Stomach (tissue), 4 donors: ENCODE measurements at regions not wholly inside any gene's neighbourhood (a gene's known extent, or its start where the extent isn't known, plus 50 kb on each side); places are given as distances from the start of the nearest gene placed in this dataset.

ENCODE experiments used
- CTCF ChIP-seq, 7 experiments: fragments of 450-650 bp in 4 of 7; fragments of 200-600 bp in 3 of 7; sonication (generic) in 3 of 7; IDR thresholded peaks; one replicate each; pipeline ENCODE4 v1.5.1; 2016 to 2019; ENCODE audit warnings: antibody characterized with exemption in 7 of 7, control low read depth in 2 of 7, mild to moderate bottlenecking in 1 of 7
- EP300 ChIP-seq: sonication (generic); formaldehyde crosslinking; IDR thresholded peaks from one replicate; pipeline ENCODE4 v1.6.1; 2017; ENCODE audit warnings: antibody characterized with exemption
- POLR2A ChIP-seq, 4 donors: fragments of 450-650 bp; IDR thresholded peaks; one replicate each; pipeline ENCODE4 v1.6.1; 2016; ENCODE audit warnings: antibody characterized with exemption in 4 of 4, control low read depth in 2 of 4, mild to moderate bottlenecking in 1 of 4, moderate library complexity in 1 of 4
- POLR2AphosphoS5 ChIP-seq, 3 donors: sonication (generic); formaldehyde crosslinking; IDR thresholded peaks; one replicate each; pipeline ENCODE4 v1.6.1; 2016; ENCODE audit warnings: antibody characterized with exemption in 3 of 3

GRCh38 chr9:115606838-115607237 is 488.9 kb upstream of the TNC start:
- TF ChIP-seq POLR2AphosphoS5 (IDR thresholded peaks at IDR 0.05) = no peak
- no peak for TF ChIP-seq CTCF (IDR thresholded peaks at IDR 0.05)
- TF ChIP-seq EP300 = no peak
- TF ChIP-seq POLR2A (IDR thresholded peaks at IDR 0.05) = no peak
